HUES48 (cell line): ENCODE measurements at regions not wholly inside any gene's neighbourhood (a gene's known extent, or its start where the extent isn't known, plus 50 kb on each side); places are given as distances from the start of the nearest gene placed in this dataset.

Source experiments
- H3K27ac ChIP-seq: one replicate; pipeline ENCODE4 v1.7.0; 2013; ENCODE audit warnings: low read depth, low read length, inconsistent platforms
- H3K27me3 ChIP-seq: 2 replicates; pipeline ENCODE4 v1.6.1; 2013; ENCODE audit warnings: mild to moderate bottlenecking, low read length; ENCODE audit not compliant: control insufficient read depth, insufficient read depth
- H3K36me3 ChIP-seq: 2 replicates; pipeline ENCODE4 v1.6.1; 2013; ENCODE audit warnings: low read length; ENCODE audit not compliant: control insufficient read depth, insufficient read depth
- H3K4me1 ChIP-seq: 2 replicates; pipeline ENCODE4 v1.6.1; 2013; ENCODE audit warnings: mild to moderate bottlenecking, low read length; ENCODE audit not compliant: control insufficient read depth, insufficient read depth
- H3K4me3 ChIP-seq: 2 replicates; pipeline ENCODE4 v1.5.1; 2013; ENCODE audit warnings: mild to moderate bottlenecking, low read depth, low read length
- H3K9ac ChIP-seq: 2 replicates; pipeline ENCODE4 v1.6.1; 2013; ENCODE audit warnings: mild to moderate bottlenecking, low read depth, low read length, moderate library complexity
- H3K9me3 ChIP-seq: 2 replicates; pipeline ENCODE4 v1.6.1; 2013; ENCODE audit warnings: low read length; ENCODE audit not compliant: control insufficient read depth, insufficient read depth

- Histone ChIP-seq H3K4me1 (peaks cover 8% of the 10 kb centered on the region), H3K27me3 (peaks cover 13% of the 10 kb centered on the region), H3K27ac (no peak overlapping the region), H3K36me3 (no peaks in the 10 kb centered on the region), H3K9me3 (no peaks in the 10 kb centered on the region), H3K9ac (no peak overlapping the region), H3K4me3 (no peak overlapping the region)
Observed at GRCh38 chr2:193738892-193739291, 1544.2 kb upstream of the TMEFF2 start.

GRCh38 chr2:193712912-193713311, 1518.2 kb upstream of the TMEFF2 start:
- Histone ChIP-seq H3K4me3 (no peak overlapping the region), H3K36me3 (no peaks in the 10 kb centered on the region), H3K9ac (no peak overlapping the region), H3K27me3 (no peaks in the 10 kb centered on the region), H3K4me1 (no peaks in the 10 kb centered on the region), H3K9me3 (peaks cover 8% of the 10 kb centered on the region), H3K27ac (no peak overlapping the region)

GRCh38 chr2:193703411-193703810, 1508.7 kb upstream of the TMEFF2 start:
- Histone ChIP-seq H3K27ac (no peak overlapping the region), H3K36me3 (no peaks in the 10 kb centered on the region), H3K4me1 (no peaks in the 10 kb centered on the region), H3K9me3 (no peaks in the 10 kb centered on the region), H3K4me3 (no peak overlapping the region), H3K9ac (no peak overlapping the region), H3K27me3 (no peaks in the 10 kb centered on the region)

- Histone ChIP-seq H3K4me1 (no peaks in the 10 kb centered on the region), H3K27me3 (no peaks in the 10 kb centered on the region), H3K9ac (no peak overlapping the region), H3K4me3 (no peak overlapping the region), H3K36me3 (no peaks in the 10 kb centered on the region), H3K9me3 (no peaks in the 10 kb centered on the region), H3K27ac (no peak overlapping the region)
Observed at GRCh38 chr2:193701484-193701883, 1506.8 kb upstream of the TMEFF2 start.

GRCh38 chr2:193695367-193695766, 1500.6 kb upstream of the TMEFF2 start:
- no peak overlapping the region for H3K4me3 ChIP-seq
- no peaks in the 10 kb centered on the region for H3K9me3 ChIP-seq
- H3K9ac ChIP-seq = no peak overlapping the region
- H3K27me3 ChIP-seq = no peaks in the 10 kb centered on the region
- no peaks in the 10 kb centered on the region for H3K4me1 ChIP-seq
- no peak overlapping the region for H3K27ac ChIP-seq
- H3K36me3 ChIP-seq = no peaks in the 10 kb centered on the region

GRCh38 chr2:193693758-193694157, 1499.0 kb upstream of the TMEFF2 start:
- H3K4me3 ChIP-seq = no peak overlapping the region
- no peaks in the 10 kb centered on the region for H3K9me3 ChIP-seq
- H3K4me1 ChIP-seq = no peaks in the 10 kb centered on the region
- H3K9ac ChIP-seq = no peak overlapping the region
- no peaks in the 10 kb centered on the region for H3K36me3 ChIP-seq
- H3K27ac ChIP-seq = no peak overlapping the region
- H3K27me3 ChIP-seq = no peaks in the 10 kb centered on the region

- H3K4me3 ChIP-seq = no peak overlapping the region
- H3K9me3 ChIP-seq = no peaks in the 10 kb centered on the region
Observed at GRCh38 chr2:193690572-193690971, 1495.8 kb upstream of the TMEFF2 start.

GRCh38 chr2:193687195-193687594, 1492.5 kb upstream of the TMEFF2 start:
- no peaks in the 10 kb centered on the region for H3K36me3 ChIP-seq
- H3K9me3 ChIP-seq = no peaks in the 10 kb centered on the region

More at GRCh38 chr2:193690572-193690971, 1495.8 kb upstream of the TMEFF2 start:
- no peaks in the 10 kb centered on the region for H3K27me3 ChIP-seq
- no peak overlapping the region for H3K9ac ChIP-seq
- H3K4me1 ChIP-seq = no peaks in the 10 kb centered on the region
- no peak overlapping the region for H3K27ac ChIP-seq
- no peaks in the 10 kb centered on the region for H3K36me3 ChIP-seq

GRCh38 chr2:193679847-193680246, 1485.1 kb upstream of the TMEFF2 start:
- Histone ChIP-seq H3K27ac (no peak overlapping the region), H3K36me3 (no peaks in the 10 kb centered on the region), H3K27me3 (no peaks in the 10 kb centered on the region), H3K9me3 (no peaks in the 10 kb centered on the region), H3K4me1 (peaks cover 5% of the 10 kb centered on the region; the same call in 1 of the 2 replicates), H3K4me3 (no peak overlapping the region), H3K9ac (no peak overlapping the region)

More at GRCh38 chr2:193687195-193687594, 1492.5 kb upstream of the TMEFF2 start:
- Histone ChIP-seq H3K4me1 (no peaks in the 10 kb centered on the region), H3K27ac (no peak overlapping the region), H3K27me3 (no peaks in the 10 kb centered on the region), H3K9ac (no peak overlapping the region), H3K4me3 (no peak overlapping the region)

- Histone ChIP-seq H3K4me1 (no peaks in the 10 kb centered on the region), H3K9me3 (no peaks in the 10 kb centered on the region), H3K4me3 (no peak overlapping the region), H3K27ac (no peak overlapping the region), H3K36me3 (no peaks in the 10 kb centered on the region), H3K27me3 (no peaks in the 10 kb centered on the region), H3K9ac (no peak overlapping the region)
Observed at GRCh38 chr2:193670478-193670877, 1475.7 kb upstream of the TMEFF2 start.

- Histone ChIP-seq H3K9ac (no peak overlapping the region), H3K9me3 (no peaks in the 10 kb centered on the region), H3K4me1 (no peaks in the 10 kb centered on the region), H3K27ac (no peak overlapping the region), H3K4me3 (no peak overlapping the region), H3K27me3 (no peaks in the 10 kb centered on the region), H3K36me3 (no peaks in the 10 kb centered on the region)
Observed at GRCh38 chr2:193668557-193669323, 1474.0 kb upstream of the TMEFF2 start.
